Spleen (tissue), 7 donors: ENCODE measurements at regions not wholly inside any gene's neighbourhood (a gene's known extent, or its start where the extent isn't known, plus 50 kb on each side); places are given as distances from the start of the nearest gene placed in this dataset.

ENCODE experiments used
- POLR2AphosphoS5 ChIP-seq, 3 donors: sonication (generic); formaldehyde crosslinking; IDR thresholded peaks; one replicate each; pipeline ENCODE4 v1.5.1; 2017; ENCODE audit warnings: antibody characterized with exemption in 3 of 3
- TF ChIP-seq, protein P1 (sequence below), 11 experiments: fragments of 200-600 bp in 7 of 11; fragments of 450-650 bp in 4 of 11; sonication (generic) in 4 of 11; IDR thresholded peaks in 8 of 11; conservative IDR thresholded peaks in 3 of 11; 1 replicate in 7 of 11; 2 replicates in 4 of 11; pipeline versions ENCODE4 v1.4.0 to v1.8.0; 2016 to 2021; ENCODE audit warnings: antibody characterized with exemption in 11 of 11, inconsistent platforms in 4 of 11, mild to moderate bottlenecking in 1 of 11
- donor health status: DM: no; HTN: no; CAD: no; lungs with moderate emphysema.
- donor health status: DM: no; HTN: no; CAD: no.
- donor health status: DM: no; HTN: no; CAD: no.

DNA sequence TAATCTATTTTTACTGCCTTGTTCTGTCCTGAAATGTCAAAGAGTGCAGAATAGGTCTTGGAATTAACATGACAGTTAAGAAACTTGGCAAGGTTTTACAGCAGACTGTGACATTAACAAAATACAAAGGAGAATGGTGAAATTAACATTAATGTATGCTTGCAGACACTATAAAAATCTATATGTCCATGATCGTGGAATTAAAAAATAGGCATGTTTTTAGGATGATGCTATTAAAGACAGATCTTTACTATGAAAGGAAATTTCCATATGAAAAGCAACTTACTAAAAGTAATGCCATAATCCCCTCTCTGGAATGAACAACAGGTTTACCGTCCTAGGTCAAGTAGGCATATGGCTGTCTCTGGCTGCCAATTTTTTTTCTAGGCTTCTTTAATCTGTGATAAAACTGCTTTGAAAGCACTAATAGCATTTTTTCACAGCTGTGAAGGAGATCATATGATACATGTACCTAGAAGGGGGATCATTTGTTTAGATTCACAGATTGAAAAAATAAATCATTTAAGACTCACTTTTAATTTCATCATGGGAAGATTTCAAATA is 291.5 kb downstream of the ZNF536 start:
- TF ChIP-seq POLR2AphosphoS5 (IDR thresholded peaks at IDR 0.05) = no peak
- TF ChIP-seq, protein P1, sequence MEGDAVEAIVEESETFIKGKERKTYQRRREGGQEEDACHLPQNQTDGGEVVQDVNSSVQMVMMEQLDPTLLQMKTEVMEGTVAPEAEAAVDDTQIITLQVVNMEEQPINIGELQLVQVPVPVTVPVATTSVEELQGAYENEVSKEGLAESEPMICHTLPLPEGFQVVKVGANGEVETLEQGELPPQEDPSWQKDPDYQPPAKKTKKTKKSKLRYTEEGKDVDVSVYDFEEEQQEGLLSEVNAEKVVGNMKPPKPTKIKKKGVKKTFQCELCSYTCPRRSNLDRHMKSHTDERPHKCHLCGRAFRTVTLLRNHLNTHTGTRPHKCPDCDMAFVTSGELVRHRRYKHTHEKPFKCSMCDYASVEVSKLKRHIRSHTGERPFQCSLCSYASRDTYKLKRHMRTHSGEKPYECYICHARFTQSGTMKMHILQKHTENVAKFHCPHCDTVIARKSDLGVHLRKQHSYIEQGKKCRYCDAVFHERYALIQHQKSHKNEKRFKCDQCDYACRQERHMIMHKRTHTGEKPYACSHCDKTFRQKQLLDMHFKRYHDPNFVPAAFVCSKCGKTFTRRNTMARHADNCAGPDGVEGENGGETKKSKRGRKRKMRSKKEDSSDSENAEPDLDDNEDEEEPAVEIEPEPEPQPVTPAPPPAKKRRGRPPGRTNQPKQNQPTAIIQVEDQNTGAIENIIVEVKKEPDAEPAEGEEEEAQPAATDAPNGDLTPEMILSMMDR (IDR thresholded peaks at IDR 0.05 in 8 of 11, conservative IDR thresholded peaks at IDR 0.05 in 3 of 11) = no peak
